ENCODE measurements at regions not wholly inside any gene's neighbourhood (a gene's known extent, or its start where the extent isn't known, plus 50 kb on each side); places are given as distances from the start of the nearest gene placed in this dataset.

GRCh38 chr1:29689372-29690030 lies 453.2 kb downstream of the PTPRU start:
- TF ChIP-seq SP1 (IDR thresholded peaks at IDR 0.05) = no peak
- TF ChIP-seq EGR1 (IDR thresholded peaks at IDR 0.05; ENCODE audit: low read depth in 2 of 2) = no peak
- TF ChIP-seq YY1 (IDR thresholded peaks at IDR 0.05) = no peak
- no peak for TF ChIP-seq CTCF (IDR thresholded peaks at IDR 0.05; ENCODE audit: low read depth, low read length, missing input control)
- TF ChIP-seq HNF4A (conservative IDR thresholded peaks at IDR 0.05) = no peak
- TF ChIP-seq, protein P1, sequence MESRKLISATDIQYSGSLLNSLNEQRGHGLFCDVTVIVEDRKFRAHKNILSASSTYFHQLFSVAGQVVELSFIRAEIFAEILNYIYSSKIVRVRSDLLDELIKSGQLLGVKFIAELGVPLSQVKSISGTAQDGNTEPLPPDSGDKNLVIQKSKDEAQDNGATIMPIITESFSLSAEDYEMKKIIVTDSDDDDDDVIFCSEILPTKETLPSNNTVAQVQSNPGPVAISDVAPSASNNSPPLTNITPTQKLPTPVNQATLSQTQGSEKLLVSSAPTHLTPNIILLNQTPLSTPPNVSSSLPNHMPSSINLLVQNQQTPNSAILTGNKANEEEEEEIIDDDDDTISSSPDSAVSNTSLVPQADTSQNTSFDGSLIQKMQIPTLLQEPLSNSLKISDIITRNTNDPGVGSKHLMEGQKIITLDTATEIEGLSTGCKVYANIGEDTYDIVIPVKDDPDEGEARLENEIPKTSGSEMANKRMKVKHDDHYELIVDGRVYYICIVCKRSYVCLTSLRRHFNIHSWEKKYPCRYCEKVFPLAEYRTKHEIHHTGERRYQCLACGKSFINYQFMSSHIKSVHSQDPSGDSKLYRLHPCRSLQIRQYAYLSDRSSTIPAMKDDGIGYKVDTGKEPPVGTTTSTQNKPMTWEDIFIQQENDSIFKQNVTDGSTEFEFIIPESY (IDR thresholded peaks at IDR 0.05) = no peak
- no peak for TF ChIP-seq FOXA1 (IDR thresholded peaks at IDR 0.05)
- TF ChIP-seq, protein P2, sequence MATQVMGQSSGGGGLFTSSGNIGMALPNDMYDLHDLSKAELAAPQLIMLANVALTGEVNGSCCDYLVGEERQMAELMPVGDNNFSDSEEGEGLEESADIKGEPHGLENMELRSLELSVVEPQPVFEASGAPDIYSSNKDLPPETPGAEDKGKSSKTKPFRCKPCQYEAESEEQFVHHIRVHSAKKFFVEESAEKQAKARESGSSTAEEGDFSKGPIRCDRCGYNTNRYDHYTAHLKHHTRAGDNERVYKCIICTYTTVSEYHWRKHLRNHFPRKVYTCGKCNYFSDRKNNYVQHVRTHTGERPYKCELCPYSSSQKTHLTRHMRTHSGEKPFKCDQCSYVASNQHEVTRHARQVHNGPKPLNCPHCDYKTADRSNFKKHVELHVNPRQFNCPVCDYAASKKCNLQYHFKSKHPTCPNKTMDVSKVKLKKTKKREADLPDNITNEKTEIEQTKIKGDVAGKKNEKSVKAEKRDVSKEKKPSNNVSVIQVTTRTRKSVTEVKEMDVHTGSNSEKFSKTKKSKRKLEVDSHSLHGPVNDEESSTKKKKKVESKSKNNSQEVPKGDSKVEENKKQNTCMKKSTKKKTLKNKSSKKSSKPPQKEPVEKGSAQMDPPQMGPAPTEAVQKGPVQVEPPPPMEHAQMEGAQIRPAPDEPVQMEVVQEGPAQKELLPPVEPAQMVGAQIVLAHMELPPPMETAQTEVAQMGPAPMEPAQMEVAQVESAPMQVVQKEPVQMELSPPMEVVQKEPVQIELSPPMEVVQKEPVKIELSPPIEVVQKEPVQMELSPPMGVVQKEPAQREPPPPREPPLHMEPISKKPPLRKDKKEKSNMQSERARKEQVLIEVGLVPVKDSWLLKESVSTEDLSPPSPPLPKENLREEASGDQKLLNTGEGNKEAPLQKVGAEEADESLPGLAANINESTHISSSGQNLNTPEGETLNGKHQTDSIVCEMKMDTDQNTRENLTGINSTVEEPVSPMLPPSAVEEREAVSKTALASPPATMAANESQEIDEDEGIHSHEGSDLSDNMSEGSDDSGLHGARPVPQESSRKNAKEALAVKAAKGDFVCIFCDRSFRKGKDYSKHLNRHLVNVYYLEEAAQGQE (IDR thresholded peaks at IDR 0.05) = no peak
- no peak for TF ChIP-seq RXRA (IDR thresholded peaks at IDR 0.05)
- TF ChIP-seq, protein P3, sequence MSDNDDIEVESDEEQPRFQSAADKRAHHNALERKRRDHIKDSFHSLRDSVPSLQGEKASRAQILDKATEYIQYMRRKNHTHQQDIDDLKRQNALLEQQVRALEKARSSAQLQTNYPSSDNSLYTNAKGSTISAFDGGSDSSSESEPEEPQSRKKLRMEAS (IDR thresholded peaks at IDR 0.05) = no peak
- TF ChIP-seq NR2F2 (IDR thresholded peaks at IDR 0.05) = no peak
- no peak for TF ChIP-seq JUND (IDR thresholded peaks at IDR 0.05)
- TF ChIP-seq RAD21 (IDR thresholded peaks at IDR 0.05) = no peak
- no peak for TF ChIP-seq GABPA (IDR thresholded peaks at IDR 0.05 in 1 of 2, conservative IDR thresholded peaks at IDR 0.05 in 1 of 2)
- TF ChIP-seq, protein P4, sequence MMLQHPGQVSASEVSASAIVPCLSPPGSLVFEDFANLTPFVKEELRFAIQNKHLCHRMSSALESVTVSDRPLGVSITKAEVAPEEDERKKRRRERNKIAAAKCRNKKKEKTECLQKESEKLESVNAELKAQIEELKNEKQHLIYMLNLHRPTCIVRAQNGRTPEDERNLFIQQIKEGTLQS (IDR thresholded peaks at IDR 0.05) = no peak
- TF ChIP-seq FOXA2 (IDR thresholded peaks at IDR 0.05) = no peak
- no peak for TF ChIP-seq TAF1 (conservative IDR thresholded peaks at IDR 0.05)
- TF ChIP-seq HNF4G (IDR thresholded peaks at IDR 0.05) = no peak
- H3K27ac ChIP-seq (ENCODE audit: low read depth in 1 of 2, low read length in 2 of 2) = no peak overlapping the region
- H3K9me3 ChIP-seq (ENCODE audit: control insufficient read depth in 4 of 4, low read length in 3 of 4) = peaks cover 0 to 2% (median 0%) of the 10 kb centered on the region in 4 donors
- WGBS = 54% methylated on average over 13 of the region's 13 CpGs
- no peak overlapping the region for H3K9ac ChIP-seq (ENCODE audit: low read depth in 1 of 2, low read length in 2 of 2)
- no peak overlapping the region for H3K4me3 ChIP-seq (ENCODE audit: low read depth in 1 of 3, low read length in 3 of 3)
- no peak for DNase-seq (ENCODE audit: low spot score)
- H3K36me3 ChIP-seq (ENCODE audit: control insufficient read depth in 4 of 4, insufficient read depth in 3 of 4, low read depth in 1 of 4, low read length in 3 of 4) = no peaks in the 10 kb centered on the region
- H3K27me3 ChIP-seq (ENCODE audit: control insufficient read depth in 4 of 4, insufficient read depth in 4 of 4, low read length in 3 of 4) = peaks cover 0 to 3% (median under 1%) of the 10 kb centered on the region in 4 donors
- H3K4me1 ChIP-seq (ENCODE audit: control insufficient read depth in 4 of 4, insufficient read depth in 4 of 4, low read length in 3 of 4) = no peaks in the 10 kb centered on the region
